ENCODE measurements at regions not wholly inside any gene's neighbourhood (a gene's known extent, or its start where the extent isn't known, plus 50 kb on each side); places are given as distances from the start of the nearest gene placed in this dataset.
"Not testable (repeated sequence)": the region's sequence is repeated elsewhere in the genome, so short reads cannot be mapped to it uniquely, and the experiment has no call there.

DNA sequence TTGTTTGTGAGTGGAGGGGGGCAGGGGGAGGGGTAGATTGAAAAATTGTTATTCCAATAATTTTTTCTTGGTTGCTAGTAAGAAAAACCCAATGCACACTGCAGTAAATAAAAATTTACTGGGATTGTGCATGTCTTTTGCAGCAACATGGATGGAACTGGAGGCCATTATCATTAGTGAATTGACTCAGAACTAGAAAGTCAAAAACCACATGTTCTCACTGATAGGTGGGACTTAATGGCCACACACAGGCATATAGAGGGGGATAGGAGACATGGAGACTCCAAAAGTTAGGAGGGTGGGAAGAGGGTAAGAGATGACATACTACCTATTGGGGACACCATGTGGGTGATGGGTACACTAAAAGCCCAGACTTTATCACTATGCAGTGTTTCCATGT lies 67.2 kb downstream of the BUB3 start:
- no peak for DNase-seq

- DNase-seq = no peak
Measured at GRCh38 chr10:123222832-123223231, 68.6 kb downstream of the BUB3 start.

- no peak for DNase-seq
Measured at GRCh38 chr10:123227706-123228105, 73.5 kb downstream of the BUB3 start.

DNA sequence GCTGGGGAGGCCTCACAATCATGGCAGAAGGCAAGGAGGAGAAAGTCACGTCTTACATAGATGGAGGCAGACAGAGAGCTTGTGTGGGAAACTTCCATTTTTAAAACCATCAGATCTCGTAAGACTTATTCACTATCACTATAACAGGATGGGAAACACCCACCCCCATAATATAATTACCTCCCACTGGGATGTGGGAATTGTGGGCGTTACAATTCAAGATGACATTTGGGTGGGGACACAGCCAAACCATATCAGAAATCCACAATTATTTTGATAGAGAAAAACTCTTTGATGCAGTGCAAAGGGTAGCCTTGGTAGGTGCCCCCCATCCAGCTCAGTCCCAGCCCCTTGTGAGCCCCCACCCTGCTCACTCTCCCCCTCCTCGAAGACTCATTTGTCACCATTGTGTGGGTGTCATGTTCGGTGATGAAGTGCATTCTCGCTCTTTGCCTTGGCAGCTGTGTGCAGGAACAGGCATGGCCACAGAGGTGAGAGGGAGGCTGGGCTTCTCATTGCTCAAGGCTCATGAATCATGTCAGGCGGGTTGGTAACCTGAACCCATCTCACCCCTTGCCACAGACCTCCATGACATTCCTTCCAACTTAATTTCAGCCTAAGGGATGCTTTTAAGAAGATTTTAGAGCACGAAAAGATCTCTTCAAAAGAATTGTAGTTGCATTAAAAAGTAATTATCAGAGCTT lies 75.9 kb downstream of the BUB3 start:
- no peak for DNase-seq

- DNase-seq = not testable (repeated sequence)
Measured at GRCh38 chr10:123232879-123233278, 78.7 kb downstream of the BUB3 start.

DNA sequence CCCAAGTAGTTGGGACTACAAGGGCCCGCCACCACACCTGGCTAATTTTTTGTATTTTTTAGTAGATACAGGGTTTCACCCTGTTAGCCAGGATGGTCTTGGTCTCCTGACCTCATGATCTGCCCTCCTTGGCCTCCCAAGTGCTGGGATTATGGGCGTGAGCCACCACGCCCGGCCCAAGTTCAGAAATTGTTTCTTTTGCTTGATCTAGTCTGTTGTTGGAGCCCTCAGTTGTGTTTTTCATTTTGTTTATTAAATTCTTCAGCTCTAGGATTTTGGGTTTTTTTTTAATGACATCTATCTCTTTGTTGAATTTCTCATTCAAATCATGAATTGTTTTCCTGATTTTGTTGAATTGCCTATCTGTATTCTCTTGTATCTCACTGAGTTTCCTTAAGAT lies 80.8 kb downstream of the BUB3 start:
- DNase-seq = not testable (repeated sequence)

DNA sequence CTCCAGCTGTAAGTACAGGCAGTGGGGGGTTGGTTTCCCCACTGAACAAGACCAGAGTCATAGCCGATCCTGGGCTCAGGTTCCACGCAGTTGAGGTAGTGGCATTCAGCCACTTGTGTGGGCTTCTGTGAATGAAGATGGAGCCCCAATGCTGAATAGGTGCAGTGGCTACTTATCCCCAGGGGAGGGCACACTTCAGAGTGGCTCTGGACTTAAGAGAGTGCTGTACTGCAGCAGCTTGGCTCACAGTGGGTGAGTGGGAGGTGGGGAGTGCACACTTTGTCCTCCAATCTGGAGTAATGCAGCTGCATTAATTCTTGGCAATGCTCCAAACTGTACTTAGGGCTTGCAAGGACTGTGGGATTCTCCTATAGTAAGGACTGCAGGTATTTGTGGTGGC lies 81.9 kb downstream of the BUB3 start:
- DNase-seq = no peak

DNA sequence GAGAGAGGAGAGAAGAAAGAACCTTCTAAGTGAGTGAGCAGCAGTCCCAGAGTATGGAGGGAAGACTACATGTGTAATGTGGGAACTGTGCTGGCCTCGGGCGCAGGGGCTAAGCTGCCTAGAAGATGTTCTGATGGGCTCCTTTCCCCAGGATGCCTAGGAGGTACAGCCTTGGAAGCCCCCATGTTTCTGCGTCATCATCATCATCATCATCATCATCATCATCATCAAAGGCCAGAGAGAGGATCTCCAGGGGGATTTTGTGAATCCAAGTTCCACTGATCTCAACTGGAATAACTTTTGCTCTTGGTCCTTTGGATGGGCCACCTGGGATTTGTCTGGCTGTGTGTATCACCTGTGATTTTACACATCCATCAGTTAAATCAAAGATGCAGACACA lies 86.0 kb downstream of the BUB3 start:
- no peak for DNase-seq

DNA sequence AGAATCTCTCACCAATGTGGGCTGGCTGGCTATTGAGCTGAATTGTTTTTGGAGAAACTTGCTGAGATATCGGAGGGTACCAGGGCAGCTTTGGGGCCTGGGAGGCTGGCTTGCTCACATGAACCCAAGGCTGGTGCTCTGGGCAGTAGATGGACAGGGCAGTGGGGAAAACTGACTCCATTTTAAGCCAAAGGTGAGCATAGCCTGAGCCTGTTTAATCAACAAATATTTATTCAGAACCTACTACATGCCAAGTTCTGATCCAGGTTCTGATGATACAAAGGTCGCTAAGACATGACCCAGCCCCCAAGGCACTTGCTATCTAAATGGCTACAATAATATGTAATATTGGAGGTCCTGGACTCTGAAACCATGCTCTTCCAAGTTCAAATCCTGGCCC lies 86.6 kb downstream of the BUB3 start:
- no peak for DNase-seq

DNA sequence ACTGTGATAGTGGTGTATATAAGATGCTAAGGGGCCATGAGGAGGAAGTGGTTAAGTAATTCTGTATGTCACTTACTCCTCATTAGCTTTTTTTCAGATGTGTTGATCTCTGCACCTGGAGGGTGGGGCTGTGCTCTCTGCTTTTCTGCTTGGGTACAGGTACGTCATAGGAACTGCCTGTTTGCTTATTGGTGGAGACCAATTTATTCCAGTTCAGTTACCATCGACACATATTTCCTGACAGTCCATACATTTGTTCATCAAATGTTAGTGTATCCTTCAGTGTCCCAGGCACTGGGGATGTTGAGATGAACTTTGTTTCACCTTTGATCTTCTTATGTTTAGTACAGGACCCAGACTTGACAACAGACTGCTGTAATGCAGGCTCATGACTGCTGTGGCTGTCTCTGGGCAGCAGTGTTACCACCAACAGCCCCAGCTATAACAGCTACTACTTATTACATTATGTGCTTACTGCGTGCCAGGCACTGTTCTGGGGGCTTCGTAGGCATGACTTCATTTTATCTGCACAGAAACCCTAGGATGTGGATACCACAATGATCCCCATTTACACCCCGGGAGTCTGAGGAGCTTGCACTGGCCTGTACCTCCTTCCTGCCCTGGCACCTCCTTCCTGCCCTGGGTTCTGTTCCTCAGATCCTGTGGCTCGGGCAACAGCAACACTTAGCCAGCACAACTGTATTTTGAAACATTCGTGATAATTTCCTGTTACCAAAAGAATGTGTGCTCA lies 87.4 kb downstream of the BUB3 start:
- no peak for DNase-seq

DNA sequence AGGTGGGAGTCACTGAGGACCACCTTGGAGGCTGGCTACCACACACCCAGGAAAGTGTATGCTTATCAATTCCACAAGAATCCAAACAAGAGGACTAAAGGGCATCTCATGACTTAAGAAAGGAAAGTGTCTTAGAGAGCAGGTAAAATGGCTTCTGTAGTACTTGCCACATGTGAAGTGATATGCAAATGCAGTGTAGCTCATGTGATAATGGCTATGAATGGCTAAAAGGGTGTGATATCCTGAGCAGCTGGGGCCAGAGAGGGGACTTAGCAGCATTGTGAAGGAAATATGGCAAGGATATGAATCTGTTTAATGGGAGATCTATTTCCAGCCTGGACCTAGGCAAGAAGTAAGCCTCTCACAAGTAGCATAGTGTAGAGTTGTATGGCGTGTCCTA lies 90.5 kb downstream of the BUB3 start:
- DNase-seq = no peak

DNA sequence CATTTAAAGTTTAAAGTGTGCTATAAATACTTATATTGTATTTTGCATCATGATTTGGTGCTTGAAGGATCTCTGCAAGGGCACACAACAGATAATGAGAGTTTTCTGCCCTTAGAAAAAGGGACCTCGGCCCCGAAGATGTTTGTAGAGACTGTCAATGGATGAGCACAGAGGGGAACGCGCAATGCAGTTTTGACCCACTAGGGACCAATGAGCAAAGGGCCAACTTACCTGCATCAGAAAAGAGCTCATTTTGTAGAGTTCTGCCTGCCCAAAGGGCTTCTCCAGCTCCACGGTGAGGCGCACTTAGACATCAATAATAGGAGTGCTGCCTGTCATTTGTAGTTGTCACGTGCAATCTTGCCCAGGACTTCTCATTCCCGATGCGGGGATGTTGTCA lies 91.1 kb downstream of the BUB3 start:
- DNase-seq = no peak

DNA sequence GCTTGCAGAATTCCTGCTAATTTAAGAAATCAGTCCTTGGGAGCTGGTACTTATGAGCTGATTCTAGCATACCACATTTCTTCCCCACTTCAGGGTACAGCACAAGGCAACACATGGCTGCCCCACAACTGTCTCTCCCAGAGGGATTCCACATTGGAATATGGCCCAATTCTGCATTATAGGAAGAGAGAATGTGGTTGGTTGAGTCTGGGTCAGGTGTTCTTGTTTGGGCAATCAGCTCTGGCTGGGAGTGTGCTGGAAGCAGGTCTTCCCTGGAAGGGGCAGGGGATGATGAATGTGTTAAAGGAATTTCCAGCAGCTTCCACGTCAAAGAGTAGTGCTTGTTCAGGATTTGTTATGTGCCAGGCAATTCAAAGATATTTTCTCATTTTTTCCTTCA lies 95.7 kb downstream of the BUB3 start:
- DNase-seq = no peak

GRCh38 chr10:123250640-123251039 lies 96.4 kb downstream of the BUB3 start:
- DNase-seq = no peak

DNA sequence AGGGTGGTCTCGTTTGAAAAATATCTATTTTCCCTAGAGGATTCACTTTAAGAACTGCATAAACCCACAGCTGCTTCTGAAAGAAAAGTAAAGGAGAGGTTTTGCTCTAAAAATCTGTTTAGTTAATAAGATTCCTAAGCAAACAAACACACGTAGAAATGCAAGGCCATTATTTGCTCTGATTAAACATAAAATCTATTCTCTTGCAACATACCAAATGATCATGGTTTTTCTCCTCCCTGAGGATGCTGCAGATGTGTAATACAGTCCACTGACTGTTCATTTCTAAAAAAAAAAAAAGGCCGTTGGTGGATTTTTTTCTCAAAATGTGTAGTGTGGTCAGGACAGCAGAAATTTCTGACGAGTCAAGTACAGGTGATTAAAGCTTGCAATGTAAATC lies 98.6 kb downstream of the BUB3 start:
- no peak for DNase-seq

DNA sequence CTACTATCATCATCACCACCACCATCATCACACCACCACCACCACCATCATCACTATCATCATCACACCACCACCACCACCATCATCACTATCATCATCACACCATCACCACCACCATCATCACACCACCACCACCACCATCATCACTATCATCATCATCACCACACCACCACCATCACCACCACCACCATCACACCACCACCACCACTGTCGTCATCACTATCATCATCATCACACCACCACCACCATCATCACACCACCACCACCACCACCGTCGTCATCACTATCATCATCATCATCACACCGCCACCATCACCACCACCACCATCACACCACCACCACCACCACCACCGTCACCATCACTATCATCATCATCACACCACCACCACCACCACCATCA lies 100.1 kb downstream of the BUB3 start:
- not testable (repeated sequence) for DNase-seq

DNA sequence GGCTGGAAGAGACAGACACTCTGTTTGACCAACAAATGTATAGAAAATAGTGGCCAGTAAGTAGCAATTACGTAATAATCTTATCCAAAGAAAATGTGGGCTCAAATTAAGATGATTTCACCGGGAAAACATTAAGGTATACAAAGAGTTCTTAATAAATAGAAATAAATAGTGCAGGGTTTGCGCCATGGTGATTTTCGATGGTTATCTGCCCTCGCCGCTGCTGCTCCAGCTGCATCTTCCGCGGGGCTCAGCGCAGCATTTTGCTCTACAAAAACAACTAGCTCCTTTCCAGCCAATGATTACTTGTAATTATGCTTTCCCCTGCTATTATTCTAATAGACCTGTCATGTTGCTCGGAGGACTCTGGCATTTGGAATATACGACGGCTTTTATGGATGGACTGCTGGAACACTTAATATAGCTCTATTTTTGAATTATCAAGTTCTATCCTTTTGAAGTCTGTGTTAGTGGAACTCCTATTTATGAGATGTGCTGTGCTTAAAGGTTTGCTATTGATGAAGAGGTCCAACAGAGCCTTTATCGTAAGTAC lies 103.8 kb downstream of the BUB3 start:
- DNase-seq = no peak

- DNase-seq = no peak
Measured at GRCh38 chr10:123259081-123259480, 104.9 kb downstream of the BUB3 start.

DNA sequence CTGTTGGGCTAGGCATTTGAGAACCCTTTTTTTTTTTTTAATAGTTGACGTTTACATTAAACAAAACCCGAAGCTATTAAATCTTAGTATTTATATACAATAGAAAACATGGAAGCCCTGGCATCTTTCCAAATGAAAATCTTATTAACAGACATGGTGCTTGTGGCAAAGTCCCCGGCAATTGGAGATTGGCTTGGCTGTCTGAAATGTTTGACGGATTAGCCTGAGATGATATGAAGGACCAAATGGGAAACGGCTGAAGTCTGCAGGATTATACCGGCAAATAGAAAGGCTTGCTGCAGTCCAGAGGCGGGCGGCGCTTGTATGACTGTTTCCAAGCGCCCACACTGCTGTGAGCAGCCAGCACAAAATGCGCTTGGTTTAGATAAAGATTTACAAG lies 105.6 kb downstream of the BUB3 start:
- no peak for DNase-seq

GRCh38 chr10:123262456-123262855 lies 108.3 kb downstream of the BUB3 start:
- no peak for DNase-seq

GRCh38 chr10:123266971-123267370 lies 112.8 kb downstream of the BUB3 start:
- no peak for DNase-seq

DNA sequence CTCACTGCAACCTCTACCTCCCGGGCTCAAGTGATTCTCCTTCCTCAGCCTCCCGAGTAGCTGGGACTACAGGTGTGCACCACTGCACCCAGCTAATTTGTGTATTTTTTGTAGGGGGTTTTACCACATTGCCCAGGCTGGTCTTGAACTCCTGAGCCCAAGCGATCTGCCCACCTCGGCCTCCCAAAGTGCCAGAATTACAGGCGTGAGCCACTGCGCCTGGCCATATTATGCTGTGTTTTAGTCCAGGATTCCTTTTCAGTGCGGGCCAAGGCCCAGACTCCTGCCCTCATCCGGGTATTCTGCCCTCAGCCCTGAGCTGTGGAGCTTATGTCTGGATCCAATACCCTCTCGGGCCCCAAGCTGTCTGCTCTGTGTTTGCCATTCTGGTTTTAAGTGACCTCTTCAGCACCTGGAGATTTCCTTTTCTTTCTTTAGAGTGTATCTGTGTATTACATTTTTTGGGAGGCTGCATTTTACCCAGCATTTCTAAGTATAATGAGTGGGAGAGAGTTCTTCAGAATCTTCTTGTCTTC lies 114.9 kb downstream of the BUB3 start:
- DNase-seq = no peak

DNA sequence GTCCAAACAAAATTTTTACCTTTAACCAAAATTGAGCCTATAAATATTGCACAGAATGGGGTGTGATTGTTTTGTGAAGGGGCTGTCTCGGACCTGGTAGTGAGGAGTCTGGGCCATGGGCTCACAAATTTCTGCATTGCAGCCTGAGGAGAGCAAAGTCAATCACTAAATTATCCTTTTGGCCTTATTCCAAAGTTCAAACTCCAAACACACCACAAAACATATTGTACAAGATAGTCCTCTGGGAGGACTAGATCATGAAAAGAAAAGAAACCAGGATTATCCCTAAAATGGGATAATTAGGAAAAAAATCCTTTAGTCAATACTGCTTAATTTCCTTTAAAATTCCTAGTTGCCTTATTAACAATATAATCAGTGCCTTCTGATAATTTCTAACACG lies 115.5 kb downstream of the BUB3 start:
- DNase-seq = no peak

DNA sequence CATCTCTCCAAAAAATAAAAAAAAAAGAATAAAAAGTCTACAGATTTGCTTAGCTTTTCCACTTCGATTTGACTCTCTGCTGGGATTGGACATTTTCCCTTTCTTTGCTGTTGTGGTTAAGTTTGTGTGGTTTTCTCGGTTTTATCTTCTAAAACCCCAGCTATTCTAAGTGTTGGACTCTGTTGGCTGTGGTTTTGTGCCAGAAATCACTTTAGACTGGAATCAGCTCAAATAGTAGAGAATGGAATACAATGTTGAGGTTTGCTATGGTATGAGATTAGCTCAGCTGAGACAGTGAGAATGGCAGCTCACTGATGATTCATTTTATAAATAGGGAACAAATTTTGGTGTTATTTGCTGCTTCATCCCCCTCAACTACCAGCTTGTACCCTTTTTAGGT lies 116.0 kb downstream of the BUB3 start:
- DNase-seq = no peak
